CD1c-positive myeloid dendritic cell (primary cell): ENCODE measurements at regions not wholly inside any gene's neighbourhood (a gene's known extent, or its start where the extent isn't known, plus 50 kb on each side); places are given as distances from the start of the nearest gene placed in this dataset.
"Not testable (repeated sequence)": the region's sequence is repeated elsewhere in the genome, so short reads cannot be mapped to it uniquely, and the experiment has no call there.

ENCODE experiments used
- DNase-seq: peaks from one replicate; pipeline ENCODE4 v3.0.0-alpha.2; 2016; ENCODE audit errors: extremely low spot score

DNA sequence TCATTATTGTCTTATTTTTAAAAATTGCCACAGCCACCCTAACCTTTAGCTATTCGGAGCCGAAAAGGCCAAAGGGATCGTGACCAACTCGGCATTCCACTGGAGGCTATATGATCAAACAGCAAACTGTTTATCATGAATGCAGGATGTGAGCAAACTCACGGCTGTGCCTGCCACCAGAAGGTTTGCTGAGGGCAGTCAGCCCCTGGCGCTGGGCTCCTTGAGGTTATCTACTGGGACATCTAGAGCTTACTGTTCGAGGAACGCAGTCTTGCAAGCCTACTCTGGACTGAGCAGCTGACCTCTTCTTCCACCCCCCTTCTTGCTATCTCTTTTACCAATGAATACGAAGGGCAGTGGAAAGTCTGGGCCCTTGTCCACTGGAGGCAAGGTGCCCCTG, 231.5 kb upstream of the TARS1 start:
- no peak for DNase-seq

DNA sequence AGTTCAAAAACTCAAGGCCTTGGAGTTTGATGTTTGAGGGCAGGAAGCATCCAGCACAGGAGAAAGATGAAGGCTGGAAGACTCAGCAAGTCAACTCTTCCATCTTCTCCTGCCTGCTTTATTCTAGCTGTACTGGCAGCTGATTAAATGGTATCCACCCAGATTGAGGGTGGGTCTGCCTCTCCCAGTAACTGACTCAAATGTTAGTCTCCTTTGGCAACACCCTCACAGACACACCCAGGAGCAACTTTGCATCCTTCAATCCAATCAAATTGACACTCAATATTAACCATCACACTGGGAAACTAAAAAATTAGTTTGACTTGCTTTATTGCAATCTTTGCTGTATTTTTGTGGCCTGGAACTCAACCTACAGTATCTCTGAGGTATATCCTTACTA, 230.5 kb upstream of the TARS1 start:
- DNase-seq, result not testable (repeated sequence)

DNA sequence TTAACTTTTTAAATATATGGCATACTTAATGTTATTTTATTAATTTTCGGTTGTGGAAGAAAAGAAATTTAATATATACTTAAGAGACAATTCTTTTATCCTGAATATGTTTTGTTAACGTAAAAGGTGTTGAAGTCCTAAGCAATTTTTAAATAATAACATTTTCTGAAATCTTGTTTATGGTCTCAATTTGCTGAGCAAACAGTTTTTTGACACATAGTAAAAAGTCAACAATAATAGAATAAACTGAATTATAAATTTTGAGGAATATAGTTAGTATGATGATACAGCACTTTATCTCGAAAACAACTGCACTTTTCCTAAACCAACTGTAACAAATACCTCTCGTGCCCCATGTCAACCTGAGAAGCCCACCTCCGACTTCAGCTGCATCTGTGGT, 229.8 kb upstream of the TARS1 start:
- no peak for DNase-seq

DNA sequence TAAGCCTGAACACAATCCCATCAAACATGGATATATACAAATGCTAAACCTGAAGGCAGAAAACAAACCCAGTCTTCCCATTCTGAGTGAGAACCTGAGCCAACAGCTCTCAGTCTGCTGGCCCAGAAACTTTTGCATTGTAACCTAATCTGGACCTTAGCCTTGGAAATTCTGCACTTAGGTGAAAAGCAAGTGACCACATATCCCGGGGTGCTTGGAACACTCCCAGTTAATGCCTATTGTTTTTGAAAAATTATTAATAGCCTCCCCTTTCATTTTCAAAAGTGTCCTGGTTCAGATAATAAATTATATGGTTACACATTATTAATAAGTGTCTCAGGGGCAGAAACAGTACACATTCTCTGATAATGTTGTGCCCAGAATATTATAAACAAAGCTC, 228.3 kb upstream of the TARS1 start:
- no peak for DNase-seq

DNA sequence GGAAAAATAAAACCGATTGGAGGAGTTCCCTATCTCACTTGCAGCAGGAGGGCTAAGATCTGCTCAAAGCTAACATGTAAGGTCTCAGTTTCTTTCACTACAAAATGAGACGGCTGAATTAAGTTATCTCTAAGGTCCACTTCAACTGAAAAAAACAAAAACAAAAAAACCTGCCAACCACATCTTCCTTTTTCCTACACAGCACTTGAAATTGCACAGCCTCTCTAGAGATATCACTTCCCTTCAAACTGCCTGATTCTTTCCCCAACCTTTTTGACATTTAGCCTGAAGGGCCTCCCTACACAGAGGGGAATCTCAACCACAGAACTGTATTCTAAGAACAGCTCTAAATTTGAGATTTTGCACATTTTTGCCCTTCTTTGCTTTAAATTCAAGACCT, 227.9 kb upstream of the TARS1 start:
- DNase-seq, result no peak

DNA sequence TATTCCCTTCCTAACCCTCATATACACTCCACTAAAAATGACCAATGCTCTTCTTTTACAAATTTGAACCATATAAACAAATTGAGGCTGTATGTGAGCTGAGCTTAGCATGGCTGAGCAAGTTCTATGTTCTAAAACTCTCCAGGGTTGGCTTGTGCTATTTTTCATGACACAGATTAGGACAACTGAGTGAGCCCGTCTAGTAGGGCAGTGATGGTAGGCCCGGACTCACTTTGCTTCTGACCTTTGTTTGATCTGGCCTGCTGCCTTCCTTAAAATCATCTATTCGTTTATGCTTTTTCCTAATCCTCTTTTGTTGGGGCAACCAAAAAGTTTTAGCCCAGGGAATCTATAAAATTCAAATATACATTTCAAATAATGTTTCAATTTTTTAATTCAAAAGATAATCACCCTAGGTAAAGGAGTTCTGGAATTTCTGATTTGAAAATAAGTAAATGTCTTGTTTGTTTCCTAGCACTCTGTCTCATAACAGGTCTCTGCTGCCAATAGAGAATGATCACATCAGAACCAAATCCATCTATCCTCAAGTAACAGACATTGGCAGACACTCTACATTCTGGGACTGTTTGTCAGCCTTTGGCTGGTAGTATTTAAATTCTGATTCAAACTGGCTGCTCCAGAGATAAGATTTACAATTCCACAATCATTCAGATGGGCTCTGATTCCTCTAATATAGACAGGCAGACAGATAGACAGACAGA, 217.0 kb upstream of the TARS1 start:
- no peak for DNase-seq

DNA sequence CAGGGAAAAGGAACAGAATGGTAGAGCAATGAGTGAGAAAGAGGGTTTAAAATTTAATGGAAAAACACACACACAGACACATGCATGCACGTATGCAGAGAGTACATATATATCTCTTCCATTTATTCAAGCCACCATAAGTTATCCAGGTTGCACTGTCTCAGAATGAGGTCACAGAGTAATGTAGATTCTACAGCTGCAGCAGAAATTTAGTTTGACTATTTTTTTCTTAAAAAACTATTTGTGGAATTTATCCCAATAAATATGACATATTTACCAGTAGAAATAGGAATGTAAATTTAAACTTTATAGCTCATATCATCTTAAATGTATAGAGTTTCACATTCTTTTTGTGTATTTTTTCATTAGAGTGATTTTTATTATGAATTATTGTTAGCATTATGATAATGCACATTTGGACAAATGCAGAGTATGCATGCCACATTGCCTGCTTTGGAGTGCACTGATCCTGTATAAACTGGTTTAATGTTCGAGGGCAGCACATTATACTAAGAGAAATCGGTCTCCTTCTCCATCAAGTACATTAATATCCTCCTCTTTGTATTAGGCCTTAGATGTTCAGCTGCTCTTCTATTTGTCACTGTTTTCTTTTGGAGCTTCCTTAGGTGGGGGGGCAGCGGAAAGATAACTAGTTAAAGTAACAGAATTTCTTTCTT, 216.3 kb upstream of the TARS1 start:
- DNase-seq, result no peak

DNA sequence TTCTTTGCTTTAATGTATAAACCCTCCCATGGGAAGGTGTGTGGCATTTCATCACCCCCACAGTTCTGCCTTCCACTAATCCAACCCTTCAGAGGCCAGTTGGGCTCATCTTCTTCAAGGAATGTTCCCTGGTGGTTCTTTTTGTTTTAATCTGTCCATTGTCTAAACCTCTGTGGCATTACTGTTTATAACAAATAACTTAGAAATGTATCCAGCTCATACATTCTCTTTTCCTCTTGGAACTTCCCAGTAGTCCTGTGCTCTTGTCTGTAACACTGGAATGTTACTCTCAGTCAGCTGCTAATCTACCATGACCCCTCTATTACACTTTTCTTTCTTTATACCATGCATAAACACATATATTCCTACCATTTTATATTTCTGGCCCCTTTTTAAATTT, 213.5 kb upstream of the TARS1 start:
- no peak for DNase-seq

DNA sequence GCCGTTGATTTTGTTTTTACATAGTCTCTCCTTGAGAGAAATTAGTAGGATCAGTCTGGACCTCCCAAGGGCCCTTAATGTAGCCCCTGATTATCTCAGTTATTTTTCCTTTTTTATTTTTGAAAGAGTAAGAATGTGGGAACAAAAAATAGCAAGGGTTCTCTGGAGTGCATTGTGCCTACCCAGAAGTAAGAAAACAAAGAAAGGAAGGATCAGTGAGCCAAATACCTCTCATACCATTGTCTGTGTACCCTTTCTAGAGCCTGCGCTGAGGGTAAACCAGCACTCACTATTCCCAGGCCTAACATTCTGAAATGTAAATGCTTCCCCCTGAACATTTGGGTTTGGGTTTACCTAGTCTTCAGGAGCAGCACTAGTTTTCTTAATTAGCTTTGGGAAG, 213.0 kb upstream of the TARS1 start:
- DNase-seq, result no peak

DNA sequence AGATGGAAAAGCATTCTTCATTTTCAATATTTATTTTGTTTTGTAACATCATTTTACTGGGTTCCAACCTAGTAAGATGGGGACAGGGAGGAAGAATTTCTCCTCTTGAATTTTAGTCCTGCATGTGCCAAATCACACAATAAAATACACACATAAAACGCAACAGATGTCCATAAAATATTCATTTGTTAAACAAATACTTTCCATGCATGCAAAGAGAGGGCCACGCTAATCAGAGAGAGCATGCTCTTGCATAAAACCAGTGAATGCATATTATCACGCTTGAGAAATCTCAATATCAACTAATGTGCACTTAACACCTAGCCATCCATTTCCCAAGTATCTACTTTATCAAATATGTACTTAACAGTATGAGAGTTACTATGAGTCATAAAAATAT, 212.6 kb upstream of the TARS1 start:
- DNase-seq, result no peak

DNA sequence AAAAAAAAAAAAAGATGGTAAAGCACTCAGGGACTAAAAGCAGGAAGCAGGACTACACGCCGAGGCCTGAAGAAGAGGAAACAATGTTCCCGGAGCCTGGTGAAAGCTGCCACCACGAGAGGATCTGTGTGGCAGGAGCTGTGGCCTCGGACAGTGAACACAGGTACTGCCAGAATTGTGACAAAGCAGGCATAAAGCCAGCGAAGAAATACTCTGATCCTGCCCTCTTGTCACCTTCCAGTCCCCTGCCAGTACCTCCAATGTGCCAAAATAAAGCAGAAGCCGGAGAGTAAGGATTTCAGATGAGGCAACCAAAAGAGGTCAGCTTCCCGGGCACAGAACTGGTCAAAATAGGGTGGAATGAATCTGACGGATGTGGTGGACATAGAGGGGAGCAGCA, 211.5 kb upstream of the TARS1 start:
- DNase-seq, result peak; percentile 21

DNA sequence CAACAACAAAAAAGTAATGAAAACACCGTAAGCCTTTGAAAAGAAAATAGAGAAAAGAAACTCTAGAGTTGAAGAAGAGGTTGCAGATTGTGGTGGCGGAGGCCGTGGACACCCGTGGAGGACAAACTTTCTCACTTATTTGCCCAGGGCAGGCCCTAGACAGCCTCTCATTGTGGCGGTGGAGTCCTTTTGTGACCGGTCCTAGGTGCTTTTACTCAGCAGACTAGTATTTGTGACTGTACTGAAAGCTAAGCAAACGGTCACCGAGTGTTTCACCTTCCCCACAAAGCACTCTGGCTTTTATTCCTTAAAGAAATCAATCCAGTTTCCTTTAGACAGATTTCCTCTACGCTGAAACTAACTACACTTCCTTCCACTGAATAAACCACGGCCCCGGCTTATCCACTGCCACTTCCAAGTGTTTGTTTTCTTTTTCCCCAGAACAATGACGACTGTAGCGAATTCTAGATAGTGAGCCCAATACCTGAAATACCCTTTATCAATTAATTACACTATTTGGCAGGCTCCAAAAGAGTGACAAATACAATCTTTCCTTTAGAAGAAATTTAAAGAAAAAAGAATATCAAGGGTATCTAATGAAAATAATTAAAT, 210.2 kb upstream of the TARS1 start:
- no peak for DNase-seq

DNA sequence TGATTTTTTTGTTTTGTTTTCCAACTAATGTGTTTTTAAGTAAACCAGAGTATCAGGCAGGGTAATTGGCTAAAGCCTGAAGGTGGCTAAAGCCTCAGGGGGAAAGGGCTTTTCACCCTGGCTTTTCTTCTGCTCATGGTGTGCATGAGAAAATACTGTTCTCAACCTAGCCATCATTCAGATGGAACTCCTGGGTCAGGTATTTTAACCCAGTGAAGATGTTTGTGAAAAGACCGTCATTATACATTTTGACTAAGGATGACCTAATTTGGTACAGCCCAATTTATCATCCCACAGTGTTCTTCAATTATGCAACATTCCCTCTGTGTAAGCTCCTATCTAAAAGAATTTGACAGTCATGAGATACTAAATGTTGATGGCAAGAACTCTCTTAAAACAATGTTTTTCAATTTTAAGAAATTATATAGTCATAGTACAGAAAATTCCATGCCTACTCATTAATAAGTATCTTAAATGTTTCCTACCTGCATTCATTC, 209.5 kb upstream of the TARS1 start:
- no peak for DNase-seq

DNA sequence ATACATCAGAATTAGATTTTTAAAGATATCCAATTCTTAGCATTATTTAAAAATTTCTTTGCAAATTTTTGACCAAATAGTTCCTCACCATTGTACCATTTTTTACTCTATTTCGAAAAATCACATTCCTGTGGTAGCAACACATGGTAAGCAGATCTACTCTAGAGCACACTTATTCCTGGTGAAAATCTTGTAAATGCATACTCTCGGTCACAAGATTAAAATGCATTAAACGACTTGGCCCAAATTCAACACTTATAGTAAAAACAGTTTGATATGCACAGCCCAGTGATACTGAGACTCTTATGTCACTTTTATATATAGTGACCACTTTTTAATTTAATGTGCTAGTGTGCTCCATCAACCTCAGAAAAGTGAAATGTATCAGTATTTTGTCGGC, 208.8 kb upstream of the TARS1 start:
- DNase-seq, result no peak

DNA sequence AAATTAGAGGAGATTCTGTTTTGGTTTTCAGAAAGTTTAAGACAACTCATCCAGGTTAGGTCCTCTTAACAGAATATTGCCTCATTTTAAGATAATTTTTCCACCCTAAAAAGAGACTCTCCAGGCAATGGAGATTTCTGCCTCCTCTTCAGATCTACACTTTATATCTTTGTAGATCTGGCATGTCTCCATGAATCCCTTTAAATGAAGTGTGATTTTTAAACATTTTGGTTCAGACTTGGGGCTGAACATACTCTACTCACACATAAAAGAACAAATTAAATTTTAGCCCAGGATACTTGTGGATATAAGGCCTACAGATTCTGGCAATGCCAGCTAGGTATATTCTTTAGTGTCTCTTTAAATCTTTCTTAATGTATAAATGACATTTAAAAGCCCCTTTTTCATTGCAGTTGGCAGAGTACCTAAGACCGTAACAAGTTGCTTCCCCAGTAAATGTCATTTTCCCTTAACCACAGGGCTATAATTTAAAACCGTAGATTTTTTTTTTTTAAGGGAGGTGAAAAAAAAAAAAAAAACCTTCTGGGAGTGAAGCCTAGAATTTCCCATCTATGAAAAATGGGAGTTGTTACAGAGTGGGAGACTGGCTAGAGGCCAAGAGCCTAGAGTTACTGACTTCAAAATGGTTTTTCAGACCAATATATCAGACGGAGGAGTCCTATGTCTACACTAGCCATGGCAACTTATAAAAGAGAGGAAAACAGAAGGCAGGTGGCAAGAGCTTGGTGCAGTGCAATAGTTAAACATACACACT, 207.8 kb upstream of the TARS1 start:
- DNase-seq, result no peak

DNA sequence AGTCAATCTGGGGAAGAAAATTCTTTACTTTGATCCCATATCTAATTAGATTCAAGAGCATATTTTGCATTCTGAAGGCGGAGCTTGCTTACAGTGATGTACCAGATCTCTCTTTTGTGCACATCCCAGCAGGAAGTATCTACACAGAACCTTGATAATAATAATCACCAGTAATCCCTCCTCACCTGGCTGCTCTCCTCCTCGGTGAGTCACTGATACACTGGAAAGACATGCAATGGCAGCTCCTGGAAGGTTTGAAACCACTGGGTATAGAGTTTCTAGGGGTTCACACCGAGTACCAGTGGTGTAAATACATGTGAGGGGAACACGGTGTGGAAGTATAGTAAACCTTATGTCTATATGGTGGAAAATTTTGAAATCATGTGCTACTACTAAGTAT, 205.5 kb upstream of the TARS1 start:
- DNase-seq, result no peak

DNA sequence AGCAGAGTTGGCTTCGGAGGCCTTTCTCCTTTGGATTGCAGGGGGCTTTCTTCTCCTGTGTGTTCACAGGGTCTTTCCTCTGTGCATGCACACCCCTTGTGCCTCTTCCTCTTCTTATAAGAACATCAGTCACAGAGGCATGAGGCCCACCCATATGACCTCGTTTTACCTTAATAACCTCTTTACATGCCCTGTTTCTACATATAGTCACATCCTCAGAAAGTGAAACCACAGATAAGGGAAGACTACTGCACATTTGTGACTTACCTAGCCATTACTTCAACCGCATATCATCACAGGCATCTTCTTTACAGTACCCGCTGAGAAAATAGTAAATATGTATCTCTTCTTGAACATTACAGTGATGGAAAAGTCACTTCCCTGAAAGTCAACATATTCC, 204.9 kb upstream of the TARS1 start:
- no peak for DNase-seq

DNA sequence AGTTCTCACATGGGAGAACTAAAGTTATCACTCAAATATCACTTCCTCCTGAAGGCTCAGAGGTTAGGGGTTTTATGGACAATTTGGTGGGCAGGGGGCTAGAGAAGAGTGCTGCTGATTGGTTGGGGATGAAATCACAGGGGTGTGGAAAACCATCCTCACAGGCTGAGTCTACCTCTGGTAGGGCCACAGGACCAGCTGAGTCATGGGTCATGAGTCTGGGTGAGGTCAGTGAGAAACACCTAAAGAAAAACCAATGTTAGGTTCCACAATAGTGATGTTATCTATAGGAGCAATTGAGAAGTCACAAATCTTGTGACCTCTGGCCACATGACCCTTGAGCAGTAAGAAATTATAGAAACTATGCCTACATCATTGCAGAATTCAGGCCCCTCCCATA, 203.3 kb upstream of the TARS1 start:
- DNase-seq, result peak; percentile 6

DNA sequence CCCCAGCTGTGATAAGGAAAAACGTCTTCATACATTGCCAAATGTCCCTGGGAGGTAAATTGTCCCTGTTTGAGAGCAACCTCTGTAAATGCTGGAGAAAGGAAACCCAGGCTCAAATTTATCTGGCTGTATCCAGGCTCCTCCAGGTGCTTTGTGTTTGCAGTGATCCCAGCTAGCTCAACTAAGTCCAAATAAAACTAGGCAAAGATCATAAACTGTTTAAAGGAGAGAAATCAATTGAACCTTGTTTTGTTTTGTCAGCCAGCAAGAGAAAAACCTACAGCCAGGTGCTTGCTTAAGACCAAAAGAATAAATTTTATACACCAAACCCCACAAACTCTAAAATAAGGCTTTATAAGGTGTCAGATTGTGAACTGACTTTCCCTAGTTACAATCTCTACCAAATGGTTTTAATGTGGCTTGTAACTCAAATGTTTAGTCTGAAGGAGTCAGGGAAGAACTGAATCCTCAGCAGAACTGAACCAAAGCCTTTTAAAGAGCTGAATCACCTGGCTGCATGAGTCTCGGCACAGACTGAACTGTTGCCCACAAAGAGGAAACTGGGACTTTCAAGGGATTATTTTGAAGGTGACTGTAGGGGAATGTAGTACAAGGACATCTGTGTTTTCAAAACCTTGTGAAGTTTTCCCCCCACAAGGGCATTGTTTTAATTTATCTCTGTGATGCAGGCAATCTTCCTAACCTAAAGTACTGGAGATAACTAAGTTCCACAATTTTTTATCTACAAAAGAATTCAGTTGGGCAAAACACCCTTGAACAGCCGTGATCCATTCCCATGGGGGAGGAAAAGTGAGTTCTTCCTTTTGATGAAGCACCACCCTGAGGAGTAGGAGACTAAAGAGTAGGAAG, 201.7 kb upstream of the TARS1 start:
- peak; percentile 9 for DNase-seq

DNA sequence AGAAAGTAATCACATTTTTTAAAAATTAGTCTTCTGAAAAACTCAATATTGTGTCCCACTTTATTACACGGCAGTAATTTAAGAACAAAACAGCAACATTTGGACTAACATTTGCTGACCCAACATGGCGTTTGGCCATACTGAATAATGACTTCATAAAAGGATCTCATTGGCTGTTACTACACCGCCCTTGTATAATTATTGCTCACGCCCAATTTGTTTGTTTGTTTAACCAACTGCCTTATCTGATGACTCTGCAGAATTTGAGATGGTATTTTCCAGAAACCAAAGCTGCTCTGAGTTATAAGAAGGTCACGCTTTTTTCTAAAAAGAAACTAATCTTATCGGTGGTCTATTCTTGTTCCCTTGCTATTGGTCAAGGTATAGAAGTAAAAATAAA, 200.2 kb upstream of the TARS1 start:
- DNase-seq, result no peak

DNA sequence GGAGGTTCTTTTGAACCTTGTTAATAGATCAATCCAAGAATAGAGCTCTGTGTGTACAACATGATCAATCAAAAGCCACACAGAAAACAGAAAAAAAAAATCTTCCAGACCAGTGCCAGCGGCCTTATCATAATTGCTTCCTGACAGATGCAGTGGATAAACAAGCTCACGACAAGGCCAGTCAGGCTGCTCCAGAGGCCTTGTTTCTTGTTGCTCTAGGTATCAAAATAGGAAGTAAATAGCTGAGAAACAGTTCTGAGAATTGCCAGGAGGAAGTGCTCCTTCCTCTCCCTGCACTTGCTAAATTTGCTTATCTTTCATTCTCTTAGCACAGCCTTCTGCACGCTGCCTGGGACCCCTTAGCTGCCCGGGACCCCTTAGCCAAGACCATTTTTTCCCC, 199.0 kb upstream of the TARS1 start:
- DNase-seq, result peak; percentile 73
